Activated T-cell treated with anti-CD3 and anti-CD28 coated beads for 48 hours (primary cell): ENCODE measurements at regions not wholly inside any gene's neighbourhood (a gene's known extent, or its start where the extent isn't known, plus 50 kb on each side); places are given as distances from the start of the nearest gene placed in this dataset.
"Not testable (repeated sequence)": the region's sequence is repeated elsewhere in the genome, so short reads cannot be mapped to it uniquely, and the experiment has no call there.

Experiments used
- DNase-seq: peaks from one replicate; pipeline ENCODE4 v3.0.0-alpha.2; 2020; ENCODE audit warnings: low read depth

- DNase-seq, result no peak
Observed at GRCh38 chr2:7724336-7724735, 807.1 kb downstream of the RNF144A start.

- no peak for DNase-seq
Observed at GRCh38 chr2:7725171-7725849, 808.1 kb downstream of the RNF144A start.

GRCh38 chr2:7725850-7726242, 808.6 kb downstream of the RNF144A start:
- no peak for DNase-seq

GRCh38 chr2:7726989-7727388, 809.8 kb downstream of the RNF144A start:
- DNase-seq, result no peak

GRCh38 chr2:7728388-7728787, 811.2 kb downstream of the RNF144A start:
- no peak for DNase-seq

- DNase-seq, result peak; percentile 16
Observed at GRCh38 chr2:7730449-7730848, 813.2 kb downstream of the RNF144A start.

- DNase-seq, result no peak
Observed at GRCh38 chr2:7730990-7731389, 813.8 kb downstream of the RNF144A start.

- DNase-seq, result no peak
Observed at GRCh38 chr2:7732497-7732896, 815.3 kb downstream of the RNF144A start.

GRCh38 chr2:7736646-7737305, 819.6 kb downstream of the RNF144A start:
- DNase-seq, result no peak

GRCh38 chr2:7738596-7738995, 821.4 kb downstream of the RNF144A start:
- no peak for DNase-seq

GRCh38 chr2:7740114-7740513, 822.9 kb downstream of the RNF144A start:
- DNase-seq, result no peak

GRCh38 chr2:7742301-7742700, 825.1 kb downstream of the RNF144A start:
- no peak for DNase-seq

- DNase-seq, result peak; percentile 27
Observed at GRCh38 chr2:7744827-7745226, 827.6 kb downstream of the RNF144A start.

GRCh38 chr2:7745369-7745768, 828.2 kb downstream of the RNF144A start:
- DNase-seq, result no peak

- DNase-seq, result no peak
Observed at GRCh38 chr2:7748717-7749415, 831.7 kb downstream of the RNF144A start.

GRCh38 chr2:7749895-7750559, 832.8 kb downstream of the RNF144A start:
- no peak for DNase-seq

GRCh38 chr2:7752291-7752690, 835.1 kb downstream of the RNF144A start:
- DNase-seq, result no peak

GRCh38 chr2:7753777-7754176, 836.6 kb downstream of the RNF144A start:
- DNase-seq, result no peak

GRCh38 chr2:7755879-7756278, 838.7 kb downstream of the RNF144A start:
- DNase-seq, result no peak

- DNase-seq, result no peak
Observed at GRCh38 chr2:7758073-7758759, 841.0 kb downstream of the RNF144A start.

- no peak for DNase-seq
Observed at GRCh38 chr2:7759898-7760297, 842.7 kb downstream of the RNF144A start.

- DNase-seq, result not testable (repeated sequence)
Observed at GRCh38 chr2:7763418-7763817, 846.2 kb downstream of the RNF144A start.
